HG03342 (cell line): ENCODE measurements at regions not wholly inside any gene's neighbourhood (a gene's known extent, or its start where the extent isn't known, plus 50 kb on each side); places are given as distances from the start of the nearest gene placed in this dataset.

ENCODE experiments used
- ATAC-seq: cut with Tn5 transposase; IDR thresholded peaks from one replicate; pipeline ENCODE4 v1.9.1; 2021; ENCODE audit warnings: mild to moderate bottlenecking, moderate library complexity; ENCODE audit not compliant: unreplicated experiment

DNA sequence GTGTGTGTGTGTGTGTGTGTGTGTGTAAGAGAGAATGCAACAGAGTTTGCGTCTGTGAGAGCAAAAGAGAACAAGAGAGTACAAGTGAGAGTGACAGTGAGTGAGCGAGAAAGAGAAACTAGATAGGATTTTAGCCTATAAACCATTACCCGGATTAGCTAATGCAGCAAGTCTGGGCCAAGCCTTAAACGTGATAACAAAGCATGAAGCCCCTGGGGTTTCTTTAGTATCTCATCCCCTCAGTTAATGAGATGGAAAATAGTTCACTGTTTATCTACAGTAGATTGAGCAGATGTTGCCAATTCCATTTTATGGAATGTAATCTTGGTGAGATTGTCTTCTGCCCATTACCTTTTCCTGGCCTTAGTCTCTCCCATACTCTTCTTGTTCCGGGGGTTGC lies 114.5 kb downstream of the MAT2B start:
- no peak for ATAC-seq

DNA sequence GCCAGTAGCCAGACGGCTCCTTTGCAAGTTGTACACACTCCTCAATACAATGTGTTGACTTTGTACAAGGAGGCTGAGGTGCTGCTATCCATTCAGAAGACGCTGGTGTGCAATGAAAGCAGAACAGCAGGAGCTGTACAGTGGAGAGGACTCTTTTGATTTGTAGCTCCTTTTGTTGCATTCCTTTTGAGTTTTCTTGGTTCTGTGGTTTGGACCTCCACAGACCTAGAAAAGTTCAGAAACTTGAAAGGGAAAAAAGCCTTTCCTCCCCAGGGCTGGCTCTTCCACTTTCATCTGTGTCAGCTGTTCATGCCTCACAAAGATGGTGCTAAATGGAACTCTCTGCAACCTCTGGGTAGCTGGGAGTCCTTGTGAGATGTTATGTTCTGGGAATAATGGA lies 117.4 kb downstream of the MAT2B start:
- ATAC-seq = no peak

DNA sequence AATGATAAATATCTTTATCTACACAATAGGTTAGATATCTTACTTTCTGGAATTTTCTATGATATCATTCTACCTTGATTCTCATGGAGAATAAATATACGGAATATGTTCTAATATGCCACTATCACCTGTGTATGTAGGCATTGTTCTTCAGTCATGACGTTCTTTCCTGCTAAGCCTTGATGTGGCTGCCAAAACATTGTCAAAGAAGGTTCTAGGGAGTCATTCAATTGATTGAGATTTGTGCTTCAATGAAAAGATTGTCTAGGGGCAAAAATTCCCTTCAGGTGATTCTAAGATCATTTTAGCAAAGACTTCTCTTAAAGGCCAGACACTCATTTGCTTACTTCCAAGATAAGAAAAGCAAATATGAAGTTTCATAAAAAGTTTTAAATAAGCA lies 118.1 kb downstream of the MAT2B start:
- no peak for ATAC-seq

- ATAC-seq = no peak
Measured at GRCh38 chr5:163623986-163624385, 118.6 kb downstream of the MAT2B start.

DNA sequence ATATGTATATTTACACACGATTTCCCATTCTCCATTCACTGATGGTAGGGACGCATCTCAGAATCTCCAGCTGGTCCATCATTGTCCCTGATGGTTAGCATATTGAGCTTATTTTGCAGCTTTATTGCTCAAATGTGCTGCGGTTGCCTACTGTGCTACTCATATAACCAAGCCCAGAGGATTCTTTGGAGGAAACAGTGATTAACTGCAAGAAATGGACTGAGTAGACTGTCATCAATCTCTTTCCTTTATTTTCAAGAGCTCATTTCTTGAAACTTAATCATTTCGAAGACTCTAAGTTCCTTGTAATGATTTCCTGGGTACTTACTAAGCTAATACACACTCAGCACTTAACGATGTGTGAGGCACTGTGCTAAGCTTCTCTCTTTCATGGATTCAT lies 119.0 kb downstream of the MAT2B start:
- ATAC-seq = no peak

DNA sequence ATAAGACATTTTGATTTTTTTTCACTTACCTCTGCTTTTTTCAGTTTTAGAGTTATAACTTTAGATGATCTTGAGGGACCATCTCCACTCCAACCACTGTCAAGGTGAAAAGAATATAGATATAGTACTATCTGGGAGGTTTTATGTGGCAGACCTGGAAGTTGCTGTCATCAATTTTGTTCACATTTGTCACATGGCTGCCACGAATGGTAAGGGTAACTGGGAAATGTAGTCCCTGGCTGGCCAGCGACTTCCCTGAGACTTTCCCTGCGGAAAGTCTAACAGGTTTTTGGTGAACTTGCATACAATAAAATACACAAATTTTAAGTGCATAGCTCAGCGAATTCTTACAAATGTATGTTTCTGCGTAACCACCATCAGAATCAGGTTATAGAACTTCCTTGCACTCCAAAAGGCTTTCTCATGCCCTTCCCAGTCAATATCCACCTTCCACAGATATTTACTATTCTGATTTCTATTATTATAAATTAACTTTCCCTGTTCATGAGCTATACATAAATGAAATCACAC lies 121.5 kb downstream of the MAT2B start:
- no peak for ATAC-seq

- ATAC-seq = no peak
Measured at GRCh38 chr5:163631856-163632255, 126.4 kb downstream of the MAT2B start.

- no peak for ATAC-seq
Measured at GRCh38 chr5:163633926-163634460, 128.6 kb downstream of the MAT2B start.

DNA sequence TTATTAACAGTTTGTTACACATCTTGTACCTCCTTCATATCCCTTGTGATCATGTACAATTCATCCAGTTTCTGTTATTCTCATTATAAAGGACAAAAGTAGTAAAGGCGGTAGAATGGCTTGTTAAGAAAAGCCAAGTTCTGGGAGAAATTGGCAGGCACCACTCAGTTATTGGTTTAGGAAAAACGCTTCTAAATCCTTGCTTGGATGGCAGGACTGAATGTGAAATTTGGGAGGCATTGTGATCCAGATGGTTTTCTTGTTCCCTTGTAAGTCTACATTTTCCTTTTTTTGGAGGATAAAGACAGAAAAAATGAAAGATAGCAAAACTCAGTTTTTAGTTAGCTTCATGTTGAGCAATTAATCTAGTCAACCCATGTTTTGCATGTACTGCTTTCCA lies 130.2 kb downstream of the MAT2B start:
- ATAC-seq = no peak

DNA sequence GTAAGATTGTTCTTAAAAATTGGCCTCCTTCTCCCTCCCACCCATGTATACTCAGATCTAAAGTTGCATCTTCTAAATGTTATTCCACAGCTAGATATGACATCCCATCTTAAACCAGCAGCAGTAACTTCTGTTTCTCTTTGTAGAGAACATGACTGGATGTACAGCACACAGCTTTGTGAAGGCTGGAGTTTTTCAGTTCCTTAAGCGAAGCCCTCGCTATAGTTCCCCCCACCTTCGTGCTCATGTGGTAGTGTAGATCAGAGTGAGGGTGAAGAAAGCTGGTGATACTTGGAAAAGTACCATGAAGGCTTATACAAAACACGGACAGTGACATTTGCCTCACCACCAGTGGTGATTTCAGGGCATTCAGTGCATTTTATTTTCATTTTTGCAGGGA lies 137.5 kb downstream of the MAT2B start:
- ATAC-seq = no peak

DNA sequence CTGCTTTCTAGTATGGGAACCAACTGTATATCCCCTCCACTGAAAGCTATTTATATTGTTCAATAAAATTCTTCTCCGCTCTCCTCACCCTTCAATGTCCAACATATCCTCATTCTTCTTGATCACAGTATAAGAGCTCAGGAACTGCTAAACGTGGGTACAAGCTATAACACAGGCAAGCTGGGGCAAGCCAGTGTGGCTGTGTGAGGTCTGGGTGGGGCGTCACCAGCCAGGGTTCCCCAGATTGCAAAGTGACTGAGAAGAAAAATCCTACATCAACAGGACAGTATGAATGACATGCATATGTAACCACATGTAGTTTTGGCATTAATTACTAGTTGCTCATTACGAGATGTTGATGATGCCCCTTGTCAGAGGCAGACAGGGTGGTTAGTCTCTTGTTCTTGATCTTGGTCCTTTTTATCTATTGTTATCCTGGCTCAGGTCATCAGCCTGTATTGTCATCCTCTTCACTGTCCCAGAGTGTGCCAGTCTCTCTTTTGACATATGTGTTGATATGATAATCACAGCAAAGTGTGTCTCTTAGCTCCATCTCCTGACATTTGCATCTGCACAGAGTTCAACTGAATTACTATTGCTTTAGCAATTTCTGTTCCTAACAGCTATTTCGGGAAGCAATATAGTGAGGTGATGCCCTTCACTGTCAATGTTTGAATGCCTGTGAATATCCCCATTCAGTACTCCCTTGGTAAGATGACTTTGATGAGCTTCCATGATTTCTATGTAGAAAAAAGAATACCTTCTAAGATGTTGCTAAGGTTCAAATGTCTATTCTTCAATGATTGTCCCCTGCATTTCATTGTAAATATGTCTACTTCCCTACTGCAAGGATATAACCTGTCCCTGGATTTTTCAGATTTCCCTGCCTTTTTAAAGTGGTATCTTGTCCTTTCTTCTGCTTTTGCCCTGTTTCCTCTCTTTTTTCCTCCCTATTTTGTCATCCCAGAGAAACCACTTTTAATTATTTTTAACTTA lies 140.3 kb downstream of the MAT2B start:
- ATAC-seq = no peak

- ATAC-seq = no peak
Measured at GRCh38 chr5:163649514-163649913, 144.1 kb downstream of the MAT2B start.

DNA sequence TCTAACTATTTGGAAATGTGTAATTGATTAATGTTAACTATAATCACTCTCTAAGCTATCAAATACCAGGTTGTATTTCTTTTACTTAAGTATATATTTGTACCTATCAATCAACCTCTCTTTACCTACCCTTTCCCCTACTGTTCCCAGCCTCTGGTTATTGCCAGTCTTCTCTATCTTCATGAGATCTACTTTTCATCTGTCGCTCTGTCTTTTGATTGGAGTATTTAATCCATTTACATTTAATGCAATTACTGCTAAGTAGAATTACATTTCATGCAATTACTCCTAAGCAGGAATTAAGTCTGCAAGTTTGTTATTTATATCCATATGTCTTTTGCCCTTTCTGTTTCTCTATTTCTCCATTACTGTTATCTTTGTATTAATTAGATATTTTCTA lies 148.1 kb downstream of the MAT2B start:
- no peak for ATAC-seq

GRCh38 chr5:163658702-163659567 lies 153.5 kb downstream of the MAT2B start:
- ATAC-seq = no peak

DNA sequence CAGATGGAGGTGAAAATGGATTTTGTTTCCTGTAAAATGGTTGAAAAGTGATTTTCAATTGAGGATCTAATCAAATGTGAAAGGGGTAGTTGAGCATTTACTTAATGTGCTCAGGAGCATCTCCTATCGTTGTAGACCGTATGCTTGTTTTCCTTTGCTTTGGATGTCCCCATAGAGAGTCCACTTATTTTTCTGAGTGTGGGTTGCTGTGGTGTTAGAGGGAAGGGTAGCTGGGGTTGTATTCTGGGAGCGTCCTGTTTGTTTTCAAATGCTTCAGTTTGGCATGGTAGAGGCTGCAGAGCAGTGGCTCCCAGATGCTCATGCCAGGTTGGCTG lies 154.1 kb downstream of the MAT2B start:
- no peak for ATAC-seq

- no peak for ATAC-seq
Measured at GRCh38 chr5:163660486-163660885, 155.1 kb downstream of the MAT2B start.

DNA sequence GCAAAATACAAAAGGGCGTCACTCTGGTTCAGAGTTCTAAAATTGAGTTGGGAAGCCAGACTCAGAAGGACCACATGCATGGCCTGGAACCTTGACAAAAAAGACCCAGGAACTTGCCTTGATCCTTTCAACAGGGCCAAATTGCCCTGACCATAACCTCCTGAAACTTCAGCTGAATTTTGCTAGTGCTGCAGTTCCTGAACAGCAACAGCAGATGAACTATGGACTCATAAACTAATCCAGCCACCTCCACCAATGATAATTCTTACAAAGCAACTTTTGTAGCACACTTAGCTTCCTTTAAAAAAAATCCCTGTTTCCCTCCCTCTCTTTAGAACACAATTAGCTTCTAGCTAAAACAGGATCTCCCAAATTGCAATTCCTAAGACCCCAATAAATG lies 155.9 kb downstream of the MAT2B start:
- no peak for ATAC-seq

GRCh38 chr5:163670036-163670435 lies 164.6 kb downstream of the MAT2B start:
- no peak for ATAC-seq

- no peak for ATAC-seq
Measured at GRCh38 chr5:163677092-163677491, 171.7 kb downstream of the MAT2B start.

DNA sequence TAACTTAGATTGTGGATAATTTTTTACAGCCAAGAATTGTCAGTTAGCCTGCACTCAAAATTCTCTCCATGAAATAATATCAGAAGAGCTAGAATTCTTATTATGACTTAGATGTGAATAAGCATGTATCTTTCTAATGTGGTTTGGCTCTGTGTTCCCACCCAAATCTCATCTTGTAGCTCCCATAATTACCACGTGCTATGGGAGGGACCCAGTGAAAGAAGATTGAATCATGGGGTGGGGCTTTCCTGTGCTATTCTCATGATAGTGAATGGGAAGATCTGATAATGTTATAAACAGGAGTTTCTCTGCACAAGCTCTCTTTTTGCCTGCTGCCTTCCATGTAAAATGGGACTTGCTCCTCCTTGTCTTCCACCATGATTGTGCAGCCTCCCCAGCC lies 176.8 kb downstream of the MAT2B start:
- no peak for ATAC-seq

GRCh38 chr5:163687414-163687813 lies 182.0 kb downstream of the MAT2B start:
- no peak for ATAC-seq
